ENCODE measurements at regions not wholly inside any gene's neighbourhood (a gene's known extent, or its start where the extent isn't known, plus 50 kb on each side); places are given as distances from the start of the nearest gene placed in this dataset.

GRCh38 chr21:24093032-24093431 is 1514.2 kb downstream of the MRPL39 start:
- Histone ChIP-seq H2AFZ (ENCODE audit: low read length, unreplicated experiment) (no peak overlapping the region), H3K27me3 (ENCODE audit: insufficient read depth, low read length) (no peaks in the 10 kb centered on the region), H3K79me2 (ENCODE audit: control insufficient read depth, insufficient read depth, low read length, unreplicated experiment) (no peaks in the 10 kb centered on the region), H3K36me3 (ENCODE audit: insufficient read depth, low read length) (no peaks in the 10 kb centered on the region), H3K27ac (ENCODE audit: low read depth, low read length) (no peak overlapping the region), H3K4me1 (ENCODE audit: control insufficient read depth, insufficient read depth, low read length, unreplicated experiment) (no peaks in the 10 kb centered on the region), H3K4me3 (ENCODE audit: low read depth, low read length) (no peak overlapping the region)

DNA sequence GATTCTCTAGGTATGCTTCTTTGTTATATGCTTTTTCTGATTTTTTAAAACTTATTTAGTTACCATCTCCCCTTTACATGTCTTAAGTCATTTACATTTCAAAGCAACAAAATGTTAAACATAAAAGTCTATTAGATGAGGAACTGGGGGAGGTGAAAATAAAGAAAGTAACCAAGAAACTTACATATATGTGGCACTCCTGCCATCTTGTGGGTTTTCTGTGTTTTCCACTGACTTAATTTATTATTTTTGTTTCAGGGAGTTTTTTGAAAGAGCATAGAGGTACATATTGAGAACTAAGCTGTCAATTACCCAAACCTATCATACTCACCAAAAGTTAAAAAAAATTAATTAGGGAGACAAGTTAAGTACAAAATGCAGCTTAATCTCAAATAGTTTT is 1531.1 kb downstream of the MRPL39 start:
- H3K27me3 ChIP-seq (ENCODE audit: insufficient read depth, low read length), result no peaks in the 10 kb centered on the region
- no peaks in the 10 kb centered on the region for H3K36me3 ChIP-seq (ENCODE audit: insufficient read depth, low read length)
- H3K79me2 ChIP-seq (ENCODE audit: control insufficient read depth, insufficient read depth, low read length, unreplicated experiment), result no peaks in the 10 kb centered on the region
- no peak overlapping the region for H3K4me3 ChIP-seq (ENCODE audit: low read depth, low read length)
- H3K4me1 ChIP-seq (ENCODE audit: control insufficient read depth, insufficient read depth, low read length, unreplicated experiment), result no peaks in the 10 kb centered on the region
- no peak overlapping the region for H3K27ac ChIP-seq (ENCODE audit: low read depth, low read length)
- H2AFZ ChIP-seq (ENCODE audit: low read length, unreplicated experiment), result no peak overlapping the region

GRCh38 chr21:24055696-24056095 is 1551.6 kb downstream of the MRPL39 start:
- H3K36me3 ChIP-seq (ENCODE audit: insufficient read depth, low read length), result no peaks in the 10 kb centered on the region
- H3K27ac ChIP-seq (ENCODE audit: low read depth, low read length), result no peak overlapping the region
- no peak overlapping the region for H2AFZ ChIP-seq (ENCODE audit: low read length, unreplicated experiment)
- H3K79me2 ChIP-seq (ENCODE audit: control insufficient read depth, insufficient read depth, low read length, unreplicated experiment), result no peaks in the 10 kb centered on the region
- no peaks in the 10 kb centered on the region for H3K4me1 ChIP-seq (ENCODE audit: control insufficient read depth, insufficient read depth, low read length, unreplicated experiment)
- no peaks in the 10 kb centered on the region for H3K27me3 ChIP-seq (ENCODE audit: insufficient read depth, low read length)
- no peak overlapping the region for H3K4me3 ChIP-seq (ENCODE audit: low read depth, low read length)

- Histone ChIP-seq H3K27me3 (ENCODE audit: insufficient read depth, low read length) (no peaks in the 10 kb centered on the region), H3K4me1 (ENCODE audit: control insufficient read depth, insufficient read depth, low read length, unreplicated experiment) (no peaks in the 10 kb centered on the region), H3K79me2 (ENCODE audit: control insufficient read depth, insufficient read depth, low read length, unreplicated experiment) (no peaks in the 10 kb centered on the region), H3K36me3 (ENCODE audit: insufficient read depth, low read length) (no peaks in the 10 kb centered on the region), H3K4me3 (ENCODE audit: low read depth, low read length) (no peak overlapping the region), H3K27ac (ENCODE audit: low read depth, low read length) (no peak overlapping the region), H2AFZ (ENCODE audit: low read length, unreplicated experiment) (no peak overlapping the region)
Measured at GRCh38 chr21:24050231-24050630, 1557.0 kb downstream of the MRPL39 start.

DNA sequence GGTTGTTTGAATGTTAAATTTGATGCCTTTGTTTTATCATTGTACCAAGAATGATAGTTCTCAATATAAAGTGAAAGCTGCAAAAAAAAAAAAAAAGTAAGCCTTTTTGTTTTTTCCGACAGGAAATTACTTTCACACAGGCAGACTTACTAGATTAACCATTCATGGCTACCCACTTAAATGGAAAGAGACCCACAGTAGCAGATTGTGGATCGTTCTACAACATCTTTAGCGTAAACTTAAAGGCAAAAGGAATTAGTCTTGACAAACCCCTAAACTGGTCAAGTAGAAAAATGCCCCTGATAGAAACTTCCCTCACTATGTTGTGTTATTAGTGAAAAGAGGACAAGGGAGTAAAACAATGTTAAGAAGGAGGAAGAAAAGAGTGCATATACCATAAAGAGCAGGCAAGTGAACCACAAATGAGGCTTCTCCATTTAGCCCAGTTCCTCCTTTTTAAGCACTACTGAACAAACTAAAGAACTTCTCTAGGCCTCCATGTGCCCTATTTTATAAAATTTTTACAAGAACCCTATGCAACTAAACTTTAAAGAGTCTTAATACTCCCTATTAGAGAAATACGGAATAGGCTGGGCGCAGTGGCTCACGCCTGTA is 1560.3 kb downstream of the MRPL39 start:
- Histone ChIP-seq H3K27ac (ENCODE audit: low read depth, low read length) (no peak overlapping the region), H3K4me1 (ENCODE audit: control insufficient read depth, insufficient read depth, low read length, unreplicated experiment) (no peaks in the 10 kb centered on the region), H2AFZ (ENCODE audit: low read length, unreplicated experiment) (no peak overlapping the region), H3K79me2 (ENCODE audit: control insufficient read depth, insufficient read depth, low read length, unreplicated experiment) (no peaks in the 10 kb centered on the region), H3K4me3 (ENCODE audit: low read depth, low read length) (no peak overlapping the region), H3K27me3 (ENCODE audit: insufficient read depth, low read length) (no peaks in the 10 kb centered on the region), H3K36me3 (ENCODE audit: insufficient read depth, low read length) (no peaks in the 10 kb centered on the region)

GRCh38 chr21:24045775-24046215 is 1561.5 kb downstream of the MRPL39 start:
- Histone ChIP-seq H3K79me2 (ENCODE audit: control insufficient read depth, insufficient read depth, low read length, unreplicated experiment) (no peaks in the 10 kb centered on the region), H3K27me3 (ENCODE audit: insufficient read depth, low read length) (no peaks in the 10 kb centered on the region), H3K36me3 (ENCODE audit: insufficient read depth, low read length) (no peaks in the 10 kb centered on the region), H3K4me3 (ENCODE audit: low read depth, low read length) (no peak overlapping the region), H3K4me1 (ENCODE audit: control insufficient read depth, insufficient read depth, low read length, unreplicated experiment) (no peaks in the 10 kb centered on the region), H2AFZ (ENCODE audit: low read length, unreplicated experiment) (no peak overlapping the region), H3K27ac (ENCODE audit: low read depth, low read length) (no peak overlapping the region)

DNA sequence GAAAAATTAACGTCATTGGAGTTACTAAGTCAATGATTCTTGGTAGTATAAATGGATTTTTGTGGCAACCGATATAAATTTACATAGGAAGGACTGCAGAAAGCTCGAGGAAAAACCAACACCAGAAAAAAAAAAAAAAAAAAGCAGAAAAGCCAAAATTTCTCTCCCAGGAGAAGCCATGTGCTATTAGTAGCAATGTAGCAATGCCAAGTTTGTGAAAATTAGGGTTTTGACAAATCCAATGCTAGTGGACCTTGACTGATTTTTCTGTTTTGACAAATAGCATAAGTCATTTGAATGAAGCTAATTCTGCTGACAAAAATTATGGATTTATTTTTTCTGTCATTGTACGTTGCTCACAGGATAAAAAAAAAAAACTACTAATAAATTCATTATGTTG is 1561.9 kb downstream of the MRPL39 start:
- Histone ChIP-seq H3K4me1 (ENCODE audit: control insufficient read depth, insufficient read depth, low read length, unreplicated experiment) (no peaks in the 10 kb centered on the region), H3K27me3 (ENCODE audit: insufficient read depth, low read length) (no peaks in the 10 kb centered on the region), H3K79me2 (ENCODE audit: control insufficient read depth, insufficient read depth, low read length, unreplicated experiment) (no peaks in the 10 kb centered on the region), H2AFZ (ENCODE audit: low read length, unreplicated experiment) (no peak overlapping the region), H3K36me3 (ENCODE audit: insufficient read depth, low read length) (no peaks in the 10 kb centered on the region), H3K4me3 (ENCODE audit: low read depth, low read length) (no peak overlapping the region), H3K27ac (ENCODE audit: low read depth, low read length) (no peak overlapping the region)

DNA sequence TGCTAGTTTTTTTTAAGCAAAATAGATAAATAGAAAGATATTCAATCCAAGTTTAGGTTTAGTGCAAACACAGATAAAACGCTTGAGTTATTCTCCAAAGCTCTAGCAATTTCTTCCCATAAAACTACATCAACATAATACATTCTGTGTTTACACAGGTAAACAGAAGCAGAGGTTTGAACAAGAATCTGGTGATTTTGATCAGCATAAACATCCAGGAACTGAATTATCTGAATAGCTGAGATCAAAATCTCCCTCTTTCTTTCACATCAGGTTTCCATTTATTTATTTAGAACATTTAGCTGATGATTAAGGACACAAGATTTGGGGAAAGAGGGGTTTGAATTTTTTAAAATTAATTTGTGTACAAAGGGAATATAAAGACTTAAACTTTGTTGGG is 1564.6 kb downstream of the MRPL39 start:
- Histone ChIP-seq H3K27me3 (ENCODE audit: insufficient read depth, low read length) (no peaks in the 10 kb centered on the region), H3K27ac (ENCODE audit: low read depth, low read length) (no peak overlapping the region), H3K4me3 (ENCODE audit: low read depth, low read length) (no peak overlapping the region), H3K4me1 (ENCODE audit: control insufficient read depth, insufficient read depth, low read length, unreplicated experiment) (no peaks in the 10 kb centered on the region), H3K36me3 (ENCODE audit: insufficient read depth, low read length) (no peaks in the 10 kb centered on the region), H3K79me2 (ENCODE audit: control insufficient read depth, insufficient read depth, low read length, unreplicated experiment) (no peaks in the 10 kb centered on the region), H2AFZ (ENCODE audit: low read length, unreplicated experiment) (no peak overlapping the region)

DNA sequence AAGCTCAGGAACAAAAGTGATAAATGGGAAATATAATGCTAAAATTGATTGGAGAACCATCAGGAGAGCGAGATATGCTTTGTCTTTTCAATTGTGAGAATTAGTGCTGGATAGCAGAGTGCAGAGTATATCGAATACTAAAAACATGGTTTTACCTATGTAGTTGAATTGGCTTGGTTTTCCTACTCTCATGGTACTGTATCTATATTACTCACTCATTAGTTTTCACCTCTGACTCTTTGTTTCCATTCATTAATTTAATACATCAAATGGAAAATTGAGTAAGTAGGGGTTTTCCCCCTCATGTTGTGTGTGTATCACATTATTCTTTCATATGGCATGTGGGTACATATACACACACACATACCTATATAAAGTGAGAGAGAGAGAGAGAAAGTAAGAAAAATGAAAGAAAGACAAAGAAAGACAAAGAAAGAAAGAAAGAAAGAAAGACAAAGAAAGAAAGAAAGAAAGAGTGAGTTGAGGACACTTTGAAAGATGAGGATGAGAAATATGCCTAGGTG is 1574.5 kb downstream of the MRPL39 start:
- H3K36me3 ChIP-seq (ENCODE audit: insufficient read depth, low read length), result no peaks in the 10 kb centered on the region
- no peak overlapping the region for H2AFZ ChIP-seq (ENCODE audit: low read length, unreplicated experiment)
- H3K79me2 ChIP-seq (ENCODE audit: control insufficient read depth, insufficient read depth, low read length, unreplicated experiment), result no peaks in the 10 kb centered on the region
- H3K4me1 ChIP-seq (ENCODE audit: control insufficient read depth, insufficient read depth, low read length, unreplicated experiment), result no peaks in the 10 kb centered on the region
- H3K27ac ChIP-seq (ENCODE audit: low read depth, low read length), result no peak overlapping the region
- H3K27me3 ChIP-seq (ENCODE audit: insufficient read depth, low read length), result no peaks in the 10 kb centered on the region
- H3K4me3 ChIP-seq (ENCODE audit: low read depth, low read length), result no peak overlapping the region

DNA sequence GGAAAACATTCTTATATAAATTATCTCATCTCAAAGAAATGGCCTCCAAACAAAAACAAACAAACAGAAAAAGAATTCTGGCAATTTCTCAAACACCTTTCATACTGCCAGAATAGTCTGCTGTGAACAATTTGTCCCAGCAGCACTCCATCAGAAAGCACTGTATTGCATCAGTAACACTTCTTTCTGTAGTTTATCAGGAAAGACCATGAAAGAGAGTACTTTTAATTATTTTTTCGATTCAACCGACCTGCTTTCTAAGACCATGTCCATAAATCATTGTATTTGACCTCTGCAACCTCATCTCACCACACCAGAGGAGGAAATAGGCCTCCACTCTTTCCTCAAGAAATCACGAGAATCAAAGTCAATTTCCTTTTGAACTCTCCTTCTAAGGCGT is 1579.9 kb downstream of the MRPL39 start:
- no peaks in the 10 kb centered on the region for H3K79me2 ChIP-seq (ENCODE audit: control insufficient read depth, insufficient read depth, low read length, unreplicated experiment)
- no peaks in the 10 kb centered on the region for H3K4me1 ChIP-seq (ENCODE audit: control insufficient read depth, insufficient read depth, low read length, unreplicated experiment)
- H3K36me3 ChIP-seq (ENCODE audit: insufficient read depth, low read length), result no peaks in the 10 kb centered on the region
- H3K4me3 ChIP-seq (ENCODE audit: low read depth, low read length), result no peak overlapping the region
- H2AFZ ChIP-seq (ENCODE audit: low read length, unreplicated experiment), result no peak overlapping the region
- H3K27ac ChIP-seq (ENCODE audit: low read depth, low read length), result no peak overlapping the region
- no peaks in the 10 kb centered on the region for H3K27me3 ChIP-seq (ENCODE audit: insufficient read depth, low read length)

DNA sequence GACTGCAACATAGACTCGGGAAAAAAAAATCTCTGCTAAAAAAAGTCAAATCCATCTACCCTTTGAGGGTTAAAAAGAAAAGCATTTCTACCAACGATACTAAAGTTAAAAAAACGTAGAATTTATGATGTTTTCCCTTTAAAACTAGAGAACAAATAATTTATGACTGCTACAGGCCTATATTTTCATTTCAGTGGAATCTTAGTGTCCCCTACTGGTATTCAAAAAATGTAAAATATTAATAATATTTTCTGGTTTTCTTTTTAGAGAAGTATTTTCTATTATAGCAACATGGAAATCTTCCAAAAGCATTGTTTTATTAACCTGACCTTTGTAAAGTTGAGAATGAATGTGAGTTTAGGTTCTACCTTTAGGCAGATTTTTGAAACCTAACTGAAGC is 1582.2 kb downstream of the MRPL39 start:
- Histone ChIP-seq H3K79me2 (ENCODE audit: control insufficient read depth, insufficient read depth, low read length, unreplicated experiment) (no peaks in the 10 kb centered on the region), H2AFZ (ENCODE audit: low read length, unreplicated experiment) (no peak overlapping the region), H3K36me3 (ENCODE audit: insufficient read depth, low read length) (no peaks in the 10 kb centered on the region), H3K4me3 (ENCODE audit: low read depth, low read length) (no peak overlapping the region), H3K27ac (ENCODE audit: low read depth, low read length) (no peak overlapping the region), H3K4me1 (ENCODE audit: control insufficient read depth, insufficient read depth, low read length, unreplicated experiment) (no peaks in the 10 kb centered on the region), H3K27me3 (ENCODE audit: insufficient read depth, low read length) (no peaks in the 10 kb centered on the region)

Data from ACC112 (cell line).